ENCODE measurements at regions not wholly inside any gene's neighbourhood (a gene's known extent, or its start where the extent isn't known, plus 50 kb on each side); places are given as distances from the start of the nearest gene placed in this dataset.

GRCh38 chr4:35604724-35605123 is 639.6 kb downstream of the ARAP2 start:
- DNase-seq, result no peak
- H3K4me3 Mint-ChIP-seq, result no peak overlapping the region
- no peaks in the 10 kb centered on the region for H3K4me1 Mint-ChIP-seq (ENCODE audit: low read depth)
- H3K9me3 Mint-ChIP-seq, result peaks cover 14% of the 10 kb centered on the region
- H3K36me3 Mint-ChIP-seq (ENCODE audit: low read depth), result no peaks in the 10 kb centered on the region
- no peaks in the 10 kb centered on the region for H3K27me3 Mint-ChIP-seq (ENCODE audit: insufficient read depth)
- H3K27ac Mint-ChIP-seq, result no peak overlapping the region
- no peak for TF ChIP-seq CTCF (IDR thresholded peaks at IDR 0.05)

GRCh38 chr4:35608205-35608604 is 636.1 kb downstream of the ARAP2 start:
- Mint-ChIP-seq H3K4me3 (no peak overlapping the region), H3K27me3 (ENCODE audit: insufficient read depth) (no peaks in the 10 kb centered on the region), H3K27ac (no peak overlapping the region), H3K9me3 (peaks cover 14% of the 10 kb centered on the region), H3K36me3 (ENCODE audit: low read depth) (no peaks in the 10 kb centered on the region), H3K4me1 (ENCODE audit: low read depth) (no peaks in the 10 kb centered on the region)
- TF ChIP-seq CTCF (IDR thresholded peaks at IDR 0.05), result no peak
- no peak for DNase-seq

GRCh38 chr4:35614120-35614519 is 630.2 kb downstream of the ARAP2 start:
- Mint-ChIP-seq H3K27ac (no peak overlapping the region), H3K27me3 (ENCODE audit: insufficient read depth) (no peaks in the 10 kb centered on the region), H3K4me3 (no peak overlapping the region), H3K9me3 (peaks cover 12% of the 10 kb centered on the region), H3K36me3 (ENCODE audit: low read depth) (no peaks in the 10 kb centered on the region), H3K4me1 (ENCODE audit: low read depth) (no peaks in the 10 kb centered on the region)
- no peak for TF ChIP-seq CTCF (IDR thresholded peaks at IDR 0.05)
- DNase-seq, result no peak

- Mint-ChIP-seq H3K4me1 (ENCODE audit: low read depth) (no peaks in the 10 kb centered on the region), H3K9me3 (peaks cover 17% of the 10 kb centered on the region), H3K4me3 (no peak overlapping the region), H3K27ac (no peak overlapping the region), H3K27me3 (ENCODE audit: insufficient read depth) (no peaks in the 10 kb centered on the region), H3K36me3 (ENCODE audit: low read depth) (no peaks in the 10 kb centered on the region; the same call in 1 of the 2 replicates)
- no peak for TF ChIP-seq CTCF (IDR thresholded peaks at IDR 0.05)
- DNase-seq, result no peak
These were observed 604.4 kb downstream of the ARAP2 start for GRCh38 chr4:35639929-35640328.

- no peak for TF ChIP-seq CTCF (IDR thresholded peaks at IDR 0.05)
- Mint-ChIP-seq H3K4me3 (no peak overlapping the region), H3K27ac (no peak overlapping the region)
These were observed 600.7 kb downstream of the ARAP2 start for GRCh38 chr4:35643661-35644060.

GRCh38 chr4:35644591-35644990 is 599.7 kb downstream of the ARAP2 start:
- H3K36me3 Mint-ChIP-seq (ENCODE audit: low read depth), result no peaks in the 10 kb centered on the region
- no peaks in the 10 kb centered on the region for H3K27me3 Mint-ChIP-seq (ENCODE audit: insufficient read depth)
- no peak overlapping the region for H3K27ac Mint-ChIP-seq

More at GRCh38 chr4:35643661-35644060, 600.7 kb downstream of the ARAP2 start:
- no peaks in the 10 kb centered on the region for H3K4me1 Mint-ChIP-seq (ENCODE audit: low read depth)
- DNase-seq, result no peak
- H3K36me3 Mint-ChIP-seq (ENCODE audit: low read depth), result no peaks in the 10 kb centered on the region
- H3K9me3 Mint-ChIP-seq, result peaks cover 24% of the 10 kb centered on the region
- H3K27me3 Mint-ChIP-seq (ENCODE audit: insufficient read depth), result no peaks in the 10 kb centered on the region

More at GRCh38 chr4:35644591-35644990, 599.7 kb downstream of the ARAP2 start:
- no peaks in the 10 kb centered on the region for H3K4me1 Mint-ChIP-seq (ENCODE audit: low read depth)
- H3K4me3 Mint-ChIP-seq, result no peak overlapping the region
- peaks cover 23% of the 10 kb centered on the region for H3K9me3 Mint-ChIP-seq
- no peak for TF ChIP-seq CTCF (IDR thresholded peaks at IDR 0.05)
- DNase-seq, result no peak

All from HFFc6 (cell line).